SK-N-SH (cell line): ENCODE measurements at regions not wholly inside any gene's neighbourhood (a gene's known extent, or its start where the extent isn't known, plus 50 kb on each side); places are given as distances from the start of the nearest gene placed in this dataset.

Experiments
- CTCF ChIA-PET: fragments of 300-600, 350-600 bp; formaldehyde crosslinking; extraction: SDS; loops from one replicate; lab custom pipeline; 2021; lab: Yijun Ruan, JAX
- POLR2A ChIA-PET: fragments of 350-600 bp; sonication (Branson Sonifier 250); formaldehyde crosslinking; extraction: SDS; loops from one replicate; lab custom pipeline; 2020; ENCODE audit warnings: antibody characterized with exemption, inconsistent platforms; lab: Yijun Ruan, JAX
- DNase-seq: peaks from one replicate; pipeline ENCODE4 v3.0.0; 2012
- H2AFZ ChIP-seq: fragments of 200-600 bp; sonication (generic); 2 replicates; pipeline ENCODE4 v1.8.1; 2016; ENCODE audit warnings: antibody characterized with exemption, mild to moderate bottlenecking, low read depth
- H3F3A ChIP-seq: fragments of 200-600 bp; sonication (generic); replicated peaks from 2 replicates; pipeline ENCODE3; 2016; ENCODE audit warnings: antibody characterized with exemption, mild to moderate bottlenecking; ENCODE audit not compliant: insufficient read depth
- H3K27ac ChIP-seq, 2 experiments: fragments of 200-500 bp in 1 of 2; fragments of 200-600 bp in 1 of 2; sonication (Bioruptor generic) in 1 of 2; sonication (generic), shearing (Covaris generic) in 1 of 2; 2 replicates each; pipeline versions ENCODE4 v1.5.1 to v1.6.1; 2014 to 2016; ENCODE audit warnings: low read depth in 2 of 2, inconsistent platforms in 1 of 2, low read length in 1 of 2, mild to moderate bottlenecking in 1 of 2, mixed read lengths in 1 of 2
- H3K27me3 ChIP-seq: fragments of 200-600 bp; sonication (generic), shearing (Covaris generic); 2 replicates; pipeline ENCODE4 v1.6.1; 2016; ENCODE audit warnings: mixed run types; ENCODE audit not compliant: insufficient read depth
- H3K36me3 ChIP-seq, 2 experiments: fragments of 200-500 bp in 1 of 2; fragments of 200-600 bp in 1 of 2; sonication (Bioruptor generic) in 1 of 2; sonication (generic) in 1 of 2; replicated peaks in 1 of 2; 2 replicates each; pipeline versions ENCODE3 to v1.5.1; 2014 to 2016; ENCODE audit warnings: low read length in 1 of 2, mild to moderate bottlenecking in 1 of 2; ENCODE audit not compliant: insufficient read depth in 2 of 2, control insufficient read depth in 1 of 2
- H3K4me1 ChIP-seq, 2 experiments: fragments of 200-500 bp in 1 of 2; fragments of 200-600 bp in 1 of 2; sonication (Bioruptor generic) in 1 of 2; sonication (generic), shearing (Covaris generic) in 1 of 2; 2 replicates each; pipeline versions ENCODE4 v1.5.1 to v1.6.1; 2014 to 2016; ENCODE audit warnings: low read depth in 1 of 2, low read length in 1 of 2, mixed run types in 1 of 2; ENCODE audit not compliant: insufficient read depth in 2 of 2, control insufficient read depth in 1 of 2
- H3K4me2 ChIP-seq: fragments of 200-600 bp; sonication (generic), shearing (Covaris generic); 2 replicates; pipeline ENCODE4 v1.6.1; 2017; ENCODE audit warnings: mixed run types
- H3K4me3 ChIP-seq, 2 experiments: fragments of 200-500 bp in 1 of 2; fragments of 200-600 bp in 1 of 2; sonication (Bioruptor generic) in 1 of 2; sonication (generic), shearing (Covaris generic) in 1 of 2; 2 replicates each; pipeline versions ENCODE4 v1.5.1 to v1.8.1; 2014 to 2016; ENCODE audit warnings: low read depth in 2 of 2, inconsistent platforms in 1 of 2, low read length in 1 of 2, mild to moderate bottlenecking in 1 of 2, mixed read lengths in 1 of 2, moderate library complexity in 1 of 2
- H3K79me2 ChIP-seq: fragments of 200-600 bp; sonication (generic); 2 replicates; pipeline ENCODE4 v1.8.1; 2017; ENCODE audit warnings: mild to moderate bottlenecking; ENCODE audit not compliant: insufficient read depth
- H3K9ac ChIP-seq: fragments of 200-600 bp; sonication (generic); 2 replicates; pipeline ENCODE4 v1.6.1; 2017; ENCODE audit warnings: mixed run types
- H3K9me2 ChIP-seq: fragments of 200-600 bp; sonication (generic); 2 replicates; pipeline ENCODE4 v1.6.1; 2017; ENCODE audit warnings: mixed run types
- H3K9me3 ChIP-seq: fragments of 200-600 bp; sonication (generic); 2 replicates; pipeline ENCODE4 v1.6.1; 2017; ENCODE audit warnings: mixed run types, mild to moderate bottlenecking, moderate library complexity
- H4K20me1 ChIP-seq: fragments of 200-600 bp; sonication (generic); 2 replicates; pipeline ENCODE4 v1.6.1; 2017; ENCODE audit warnings: mild to moderate bottlenecking, mixed run types; ENCODE audit not compliant: insufficient read depth
- CHD2 ChIP-seq: fragments of 150-350 bp; IDR thresholded peaks from 2 replicates; pipeline ENCODE4 v1.6.1; 2018; ENCODE audit warnings: low read length; ENCODE audit not compliant: partially characterized antibody
- EP300 ChIP-seq, 2 experiments: IDR thresholded peaks; 2 replicates each; pipeline versions ENCODE4 v1.4.0 to v1.6.1; 2012; ENCODE audit warnings: borderline replicate concordance in 1 of 2, low read depth in 1 of 2, low read length in 1 of 2
- EZH2phosphoT487 ChIP-seq: fragments of 200-600 bp; sonication (generic); IDR thresholded peaks from 2 replicates; pipeline ENCODE4 v1.6.1; 2017; ENCODE audit warnings: low read depth, mixed run types, mild to moderate bottlenecking, antibody characterized with exemption, moderate library complexity, borderline replicate concordance
- FOSL2 ChIP-seq: IDR thresholded peaks from 2 replicates; pipeline ENCODE4 v1.4.0; 2012; ENCODE audit warnings: low read depth, mild to moderate bottlenecking, moderate library complexity, borderline replicate concordance
- MAX ChIP-seq: IDR thresholded peaks from 2 replicates; pipeline ENCODE4 v1.4.0; 2012; ENCODE audit warnings: low read depth
- MEF2A ChIP-seq: IDR thresholded peaks from 2 replicates; pipeline ENCODE4 v1.4.0; 2012; ENCODE audit warnings: low read depth, borderline replicate concordance
- MXI1 ChIP-seq: IDR thresholded peaks from 2 replicates; pipeline ENCODE4 v1.6.1; 2012; ENCODE audit warnings: mild to moderate bottlenecking, low read depth, low read length, improper control_type of control experiment
- NRF1 ChIP-seq: IDR thresholded peaks from 2 replicates; pipeline ENCODE4 v1.6.1; 2012; ENCODE audit warnings: low read depth, mild to moderate bottlenecking, low read length
- PBX3 ChIP-seq: IDR thresholded peaks from 2 replicates; pipeline ENCODE4; 2012
- POLR2AphosphoS5 ChIP-seq: IDR thresholded peaks from 2 replicates; pipeline ENCODE4 v1.6.1; 2012; ENCODE audit warnings: low read depth, low read length
- RFX5 ChIP-seq: IDR thresholded peaks from 2 replicates; pipeline ENCODE4 v1.6.1; 2012; ENCODE audit warnings: mild to moderate bottlenecking, improper control_type of control experiment, low read length
- RXRA ChIP-seq: IDR thresholded peaks from 2 replicates; pipeline ENCODE4 v1.4.0; 2012; ENCODE audit warnings: low read depth, mild to moderate bottlenecking, borderline replicate concordance
- SIN3A ChIP-seq: IDR thresholded peaks from 2 replicates; pipeline ENCODE4 v1.6.1; 2012; ENCODE audit warnings: low read depth, mild to moderate bottlenecking, low read length, moderate library complexity, borderline replicate concordance
- TAF1 ChIP-seq: IDR thresholded peaks from 2 replicates; pipeline ENCODE4 v1.6.1; 2012; ENCODE audit warnings: low read depth, mild to moderate bottlenecking, low read length, moderate library complexity, borderline replicate concordance
- TCF12 ChIP-seq: IDR thresholded peaks from 2 replicates; pipeline ENCODE4 v1.4.0; 2012
- TEAD4 ChIP-seq: IDR thresholded peaks from 2 replicates; pipeline ENCODE4 v1.4.0; 2012; ENCODE audit warnings: mild to moderate bottlenecking, borderline replicate concordance; ENCODE audit not compliant: insufficient read depth
- YY1 ChIP-seq: IDR thresholded peaks from 2 replicates; pipeline ENCODE4 v1.4.0; 2012; ENCODE audit warnings: low read depth, mild to moderate bottlenecking
- ZBTB33 ChIP-seq: IDR thresholded peaks from 2 replicates; pipeline ENCODE4 v1.4.0; 2012; ENCODE audit warnings: low read depth, borderline replicate concordance
- WGBS: methylation state at CpG from one replicate; pipeline ENCODE4 v1.1.6; 2017; ENCODE audit warnings: low lambda C conversion rate; 5-methylcytosine and 5-hydroxymethylcytosine counted together
- TF ChIP-seq, protein P1 (sequence below): IDR thresholded peaks from 2 replicates; pipeline ENCODE4 v1.6.1; 2012; ENCODE audit warnings: mild to moderate bottlenecking, low read depth, low read length, moderate library complexity

DNA sequence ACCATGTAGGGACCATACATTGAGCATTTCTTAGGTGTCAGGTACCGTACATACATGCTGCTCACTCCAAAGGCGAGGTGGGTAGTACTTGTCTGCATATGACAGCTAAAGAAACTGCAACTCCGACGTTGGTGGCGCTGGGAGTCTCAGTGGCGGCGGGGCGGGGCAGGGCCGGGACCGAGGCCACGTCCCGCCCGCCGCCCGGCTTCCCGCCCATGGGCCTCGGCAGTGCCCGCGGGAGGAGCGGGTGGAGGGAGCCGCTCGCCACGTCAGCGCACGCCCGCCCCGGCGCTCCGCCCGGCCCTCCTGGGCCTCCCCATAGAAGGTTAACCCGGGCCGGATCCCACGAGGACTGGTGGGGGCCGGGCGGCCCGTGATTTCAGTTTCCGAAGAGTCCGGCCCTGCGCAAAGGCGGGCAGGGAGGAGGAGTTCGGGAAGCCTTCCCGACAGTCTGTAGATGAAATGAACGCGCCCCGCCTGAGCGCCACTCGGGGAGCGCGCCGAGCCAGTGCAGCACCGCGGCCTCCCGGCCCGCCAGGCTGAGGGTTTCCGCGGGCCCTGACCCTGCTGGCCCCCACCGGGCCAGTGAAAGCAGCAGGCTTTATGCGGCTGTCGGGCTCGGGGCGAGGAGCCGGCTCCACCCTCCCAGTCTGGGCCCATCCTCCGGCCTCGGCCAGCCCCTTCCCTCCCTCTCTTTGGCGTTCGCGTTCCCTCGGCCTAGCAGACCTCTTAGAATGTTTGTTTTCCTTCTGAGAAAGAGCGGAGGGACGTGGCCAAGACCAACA, 119.9 kb upstream of the JUN start:
- peak; percentile 88 for DNase-seq
- 9% methylated on average over 7 of the region's 70 CpGs for WGBS
- H3K27ac ChIP-seq, result peak overlapping the region; percentile 80 to 93
- H3K4me1 ChIP-seq, result peaks cover 16 to 20% of the 10 kb centered on the region in 2 experiments; a peak in 3 of 4 replicates
- H4K20me1 ChIP-seq, result no peaks in the 10 kb centered on the region
- H3K36me3 ChIP-seq, result no peaks in the 10 kb centered on the region
- H3K9me2 ChIP-seq, result no peaks in the 10 kb centered on the region
- peak overlapping the region; percentile 82 for H3K4me2 ChIP-seq
- ChIA-PET CTCF (no interaction called here), POLR2A (interaction anchor here (0.7 to 1.0 kb wide), 4 partner anchors 9 to 784 kb away, joined by 3 read pairs; no protein-coding TSS in a partner anchor)
- H3F3A ChIP-seq, result peaks cover 35% of the 10 kb centered on the region
- peak overlapping the region; percentile 56 to 67 for H3K4me3 ChIP-seq
- H3K9me3 ChIP-seq, result no peaks in the 10 kb centered on the region
- no peaks in the 10 kb centered on the region for H3K79me2 ChIP-seq
- TF ChIP-seq CHD2 (peak; percentile 12), TEAD4 (0 out of 2 replicates have a peak, but pooled peaks have one; percentile 9), TAF1 (peak; percentile 26; the same call in 1 of the 2 replicates), MAX (peak; percentile 54; the same call in 1 of the 2 replicates), SIN3A (0 out of 2 replicates have a peak, but pooled peaks have one; percentile 38), EP300 (IDR thresholded peaks at IDR 0.05; ENCODE audit: borderline replicate concordance in 1 of 2, low read depth in 1 of 2, low read length in 1 of 2) (peak in 1 of 2 experiments; percentile 23; a peak in 1 of 4 replicates), YY1 (peak; percentile 53; the same call in 1 of the 2 replicates), ZBTB33 (peak; percentile 45; the same call in 1 of the 2 replicates), PBX3 (peak; percentile 6), MXI1 (no peak), POLR2AphosphoS5 (peak; percentile 82), EZH2phosphoT487 (no peak), RXRA (peak; percentile 23; the same call in 1 of the 2 replicates), RFX5 (no peak), MEF2A (no peak), NRF1 (peak; percentile 18; the same call in 1 of the 2 replicates), TCF12 (no peak), FOSL2 (no peak)
- TF ChIP-seq, protein P1, sequence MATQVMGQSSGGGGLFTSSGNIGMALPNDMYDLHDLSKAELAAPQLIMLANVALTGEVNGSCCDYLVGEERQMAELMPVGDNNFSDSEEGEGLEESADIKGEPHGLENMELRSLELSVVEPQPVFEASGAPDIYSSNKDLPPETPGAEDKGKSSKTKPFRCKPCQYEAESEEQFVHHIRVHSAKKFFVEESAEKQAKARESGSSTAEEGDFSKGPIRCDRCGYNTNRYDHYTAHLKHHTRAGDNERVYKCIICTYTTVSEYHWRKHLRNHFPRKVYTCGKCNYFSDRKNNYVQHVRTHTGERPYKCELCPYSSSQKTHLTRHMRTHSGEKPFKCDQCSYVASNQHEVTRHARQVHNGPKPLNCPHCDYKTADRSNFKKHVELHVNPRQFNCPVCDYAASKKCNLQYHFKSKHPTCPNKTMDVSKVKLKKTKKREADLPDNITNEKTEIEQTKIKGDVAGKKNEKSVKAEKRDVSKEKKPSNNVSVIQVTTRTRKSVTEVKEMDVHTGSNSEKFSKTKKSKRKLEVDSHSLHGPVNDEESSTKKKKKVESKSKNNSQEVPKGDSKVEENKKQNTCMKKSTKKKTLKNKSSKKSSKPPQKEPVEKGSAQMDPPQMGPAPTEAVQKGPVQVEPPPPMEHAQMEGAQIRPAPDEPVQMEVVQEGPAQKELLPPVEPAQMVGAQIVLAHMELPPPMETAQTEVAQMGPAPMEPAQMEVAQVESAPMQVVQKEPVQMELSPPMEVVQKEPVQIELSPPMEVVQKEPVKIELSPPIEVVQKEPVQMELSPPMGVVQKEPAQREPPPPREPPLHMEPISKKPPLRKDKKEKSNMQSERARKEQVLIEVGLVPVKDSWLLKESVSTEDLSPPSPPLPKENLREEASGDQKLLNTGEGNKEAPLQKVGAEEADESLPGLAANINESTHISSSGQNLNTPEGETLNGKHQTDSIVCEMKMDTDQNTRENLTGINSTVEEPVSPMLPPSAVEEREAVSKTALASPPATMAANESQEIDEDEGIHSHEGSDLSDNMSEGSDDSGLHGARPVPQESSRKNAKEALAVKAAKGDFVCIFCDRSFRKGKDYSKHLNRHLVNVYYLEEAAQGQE, result peak; percentile 37; the same call in 1 of the 2 replicates
- peak overlapping the region; percentile 80 for H2AFZ ChIP-seq
- H3K9ac ChIP-seq, result peak overlapping the region; percentile 88
- H3K27me3 ChIP-seq, result no peaks in the 10 kb centered on the region
